ENCODE measurements at regions not wholly inside any gene's neighbourhood (a gene's known extent, or its start where the extent isn't known, plus 50 kb on each side); places are given as distances from the start of the nearest gene placed in this dataset.

GRCh38 chr13:110012102-110012739 lies 225.8 kb upstream of the IRS2 start:
- no peak overlapping the region for H2AK5ac ChIP-seq (ENCODE audit: low read depth, low read length)
- TF ChIP-seq YY1 (IDR thresholded peaks at IDR 0.05; ENCODE audit: low read depth, low read length) (no peak), MAX (IDR thresholded peaks at IDR 0.05) (no peak), TAF1 (IDR thresholded peaks at IDR 0.05; ENCODE audit: low read depth, low read length) (no peak), CHD2 (IDR thresholded peaks at IDR 0.05; ENCODE audit: low read length) (no peak)
- POLR2A ChIA-PET (ENCODE audit: partially characterized antibody), result no interaction called here
- H4K5ac ChIP-seq (ENCODE audit: insufficient read length, low read depth, low read length), result no peak overlapping the region
- H2BK15ac ChIP-seq (ENCODE audit: low read length), result no peak overlapping the region
- no peaks in the 10 kb centered on the region for H3K9me3 ChIP-seq (ENCODE audit: insufficient read depth in 2 of 2, low read depth in 1 of 2, low read length in 1 of 2)
- H2BK5ac ChIP-seq (ENCODE audit: low read depth, low read length), result no peak overlapping the region
- H2BK120ac ChIP-seq (replicated peaks; ENCODE audit: low read depth, low read length), result no peak overlapping the region
- 68% methylated on average over 2 of the region's 2 CpGs; no CpG with 5 or more reads in 1 of the 2 experiments for WGBS, 2 experiments (ENCODE audit: extremely low coverage in 1 of 2, insufficient coverage in 1 of 2, insufficient read length in 1 of 2, insufficient replicate concordance in 2 of 2, low coverage in 1 of 2, low lambda C conversion rate in 2 of 2, missing lambda C conversion rate in 1 of 2)
- H4K20me1 ChIP-seq (replicated peaks in 1 of 2; ENCODE audit: control insufficient read depth in 1 of 2, insufficient read depth in 2 of 2, low read length in 2 of 2), result no peaks in the 10 kb centered on the region
- H3K23ac ChIP-seq (ENCODE audit: insufficient read length), result no peak overlapping the region
- no peaks in the 10 kb centered on the region for H3K36me3 ChIP-seq (ENCODE audit: control insufficient read depth in 2 of 4, insufficient read depth in 4 of 4, low read length in 3 of 4)
- H4K8ac ChIP-seq (ENCODE audit: extremely low read depth, insufficient read depth, low read length), result no peak overlapping the region
- H3K27me3 ChIP-seq (replicated peaks in 1 of 4; ENCODE audit: control insufficient read depth in 3 of 4, extremely low read depth in 1 of 4, insufficient read depth in 3 of 4, low read length in 3 of 4), result no peaks in the 10 kb centered on the region
- H3K23me2 ChIP-seq (ENCODE audit: low read depth, low read length), result no peaks in the 10 kb centered on the region
- FAIRE-seq, result no peak
- no peaks in the 10 kb centered on the region for H3K79me1 ChIP-seq (ENCODE audit: low read depth, low read length)
- no peak overlapping the region for H3K4ac ChIP-seq (replicated peaks; ENCODE audit: insufficient read length, low read depth, low read length)
- H3K14ac ChIP-seq (ENCODE audit: insufficient read length), result no peak overlapping the region
- no peak overlapping the region for H3K18ac ChIP-seq (ENCODE audit: extremely low read depth, low read length)
- DNase-seq (ENCODE audit: low read depth in 1 of 2, low spot score in 2 of 2), result no peak
- H3K27ac ChIP-seq (ENCODE audit: low read depth, low read length), result no peak overlapping the region
- no peak overlapping the region for H3K4me2 ChIP-seq (ENCODE audit: insufficient read depth in 1 of 2, low read depth in 2 of 2, low read length in 2 of 2)
- H3K4me3 ChIP-seq (ENCODE audit: extremely low read depth in 1 of 4, insufficient read depth in 2 of 4, low read depth in 3 of 4, low read length in 4 of 4), result no peak overlapping the region
- H2BK20ac ChIP-seq (ENCODE audit: low read length), result no peak overlapping the region
- no peak overlapping the region for H3K9ac ChIP-seq (replicated peaks in 1 of 4; ENCODE audit: extremely low read depth in 1 of 4, low read depth in 3 of 4, low read length in 3 of 4)
- no peaks in the 10 kb centered on the region for H3K4me1 ChIP-seq (replicated peaks in 1 of 4; ENCODE audit: control insufficient read depth in 3 of 4, insufficient read depth in 4 of 4, low read length in 3 of 4)
- no peaks in the 10 kb centered on the region for H3K79me2 ChIP-seq (ENCODE audit: control insufficient read depth in 1 of 2, insufficient read depth in 2 of 2, low read length in 2 of 2)
- H3K56ac ChIP-seq (replicated peaks; ENCODE audit: insufficient read length, low read depth, low read length), result no peak overlapping the region
- H2AFZ ChIP-seq (ENCODE audit: low read length), result no peak overlapping the region
- CTCF ChIA-PET (ENCODE audit: partially characterized antibody), result interaction anchor here (1.2 to 1.7 kb wide), 2 partner anchors 50 to 252 kb away, joined by 3 to 4 read pairs; no protein-coding TSS in a partner anchor
- no peak overlapping the region for H2BK12ac ChIP-seq (ENCODE audit: low read depth, low read length)
- no peak overlapping the region for H4K91ac ChIP-seq (replicated peaks; ENCODE audit: insufficient read length, low read length)

Data from H1 (cell line).